Lower leg skin (tissue), 4 donors: ENCODE measurements at regions not wholly inside any gene's neighbourhood (a gene's known extent, or its start where the extent isn't known, plus 50 kb on each side); places are given as distances from the start of the nearest gene placed in this dataset.
"Not testable (repeated sequence)": the region's sequence is repeated elsewhere in the genome, so short reads cannot be mapped to it uniquely, and the experiment has no call there.

Source experiments
- DNase-seq, 2 donors: peaks; one replicate each; pipeline ENCODE4 v3.0.0-alpha.2; 2019; ENCODE audit warnings: low spot score in 2 of 2
- H3K4me3 ChIP-seq: fragments of 200-600 bp; sonication (generic); 2 replicates; pipeline ENCODE4 v1.5.1; 2017; ENCODE audit warnings: mild to moderate bottlenecking, low read depth; ENCODE audit not compliant: poor library complexity, severe bottlenecking
- CTCF ChIP-seq, 3 donors: fragments of 450-650 bp; IDR thresholded peaks; one replicate each; pipeline ENCODE4 v1.5.1; 2016; ENCODE audit warnings: antibody characterized with exemption in 3 of 3, mild to moderate bottlenecking in 3 of 3, moderate library complexity in 2 of 3
- POLR2A ChIP-seq, 2 donors: fragments of 450-650 bp; IDR thresholded peaks; one replicate each; pipeline ENCODE4 v1.6.1; 2016 to 2017; ENCODE audit warnings: antibody characterized with exemption in 2 of 2, mild to moderate bottlenecking in 1 of 2, moderate library complexity in 1 of 2
- WGBS, 2 donors: methylation state at CpG; one replicate each; pipeline ENCODE4 v1.1.5; 2018; 5-methylcytosine and 5-hydroxymethylcytosine counted together
- intact Hi-C: fragments of 100-400 bp; cut with DNase I; formaldehyde crosslinking; loops from one replicate; pipeline ENCODE4 v1.15.0; 2023; ENCODE audit warnings: low total_unique reads

GRCh38 chr3:147521646-147522045 is 112.5 kb downstream of the ZIC1 start:
- no peak overlapping the region for H3K4me3 ChIP-seq
- intact Hi-C loops, result no loop called here
- no peak for TF ChIP-seq POLR2A (IDR thresholded peaks at IDR 0.05)
- no peak for TF ChIP-seq CTCF (IDR thresholded peaks at IDR 0.05)
- no peak for DNase-seq
- 57 to 59% methylated on average over 3 of the region's 3 CpGs for WGBS, 2 donors

GRCh38 chr3:147522780-147523179 is 113.6 kb downstream of the ZIC1 start:
- intact Hi-C loops, DNase-seq, H3K4me3 ChIP-seq: not testable (repeated sequence)
- WGBS, 2 donors, result 76 to 84% methylated on average over 1 of the region's 1 CpG

- H3K4me3 ChIP-seq, result no peak overlapping the region
- no peak for DNase-seq
- no peak for TF ChIP-seq CTCF (IDR thresholded peaks at IDR 0.05)
- no peak for TF ChIP-seq POLR2A (IDR thresholded peaks at IDR 0.05)
- WGBS, 2 donors, result 75 to 81% methylated on average over 2 of the region's 2 CpGs
- intact Hi-C loops, result no loop called here
These were observed 120.4 kb downstream of the ZIC1 start for GRCh38 chr3:147529551-147529950.

GRCh38 chr3:147538034-147538433 is 128.9 kb downstream of the ZIC1 start:
- no peak for DNase-seq
- intact Hi-C loops, result no loop called here
- no peak for TF ChIP-seq POLR2A (IDR thresholded peaks at IDR 0.05)
- no peak for TF ChIP-seq CTCF (IDR thresholded peaks at IDR 0.05)
- WGBS, 2 donors, result 86 to 89% methylated on average over 4 of the region's 4 CpGs
- no peak overlapping the region for H3K4me3 ChIP-seq

GRCh38 chr3:147540921-147541320 is 131.8 kb downstream of the ZIC1 start:
- TF ChIP-seq CTCF (IDR thresholded peaks at IDR 0.05) (no peak), POLR2A (IDR thresholded peaks at IDR 0.05) (no peak)
- H3K4me3 ChIP-seq, result no peak overlapping the region
- DNase-seq, result no peak
- intact Hi-C loops, result no loop called here

GRCh38 chr3:147544290-147544689 is 135.1 kb downstream of the ZIC1 start:
- intact Hi-C loops, result no loop called here
- DNase-seq, result no peak
- no peak overlapping the region for H3K4me3 ChIP-seq
- TF ChIP-seq POLR2A (IDR thresholded peaks at IDR 0.05) (no peak), CTCF (IDR thresholded peaks at IDR 0.05) (no peak)
